Stimulated activated naive B cell treated with anti-CD40 and anti-IgM and Interleukin-4, amounts not matched to agents 10 μg/mL and 1 μg/mL and 100 μg/mL, for 72 hours (primary cell): ENCODE measurements at regions not wholly inside any gene's neighbourhood (a gene's known extent, or its start where the extent isn't known, plus 50 kb on each side); places are given as distances from the start of the nearest gene placed in this dataset.

ENCODE experiments used
- ATAC-seq, 2 donors: fragments of 150-1000 bp; cut with Tn5 transposase; replicated peaks; 2 replicates each; pipeline ENCODE4 v1.10.0; 2021; ENCODE audit warnings: moderate library complexity in 1 of 2
- DNase-seq: peaks from one replicate; pipeline ENCODE4 v3.0.0; 2021
- H3K27ac Mint-ChIP-seq: one replicate; pipeline ENCODE4 v1.8.0; 2022; ENCODE audit warnings: mild to moderate bottlenecking, mixed read lengths
- H3K27me3 Mint-ChIP-seq, 2 donors: one replicate each; pipeline ENCODE4 v1.8.0; 2022; ENCODE audit warnings: mixed read lengths in 2 of 2
- H3K36me3 Mint-ChIP-seq, 2 donors: one replicate each; pipeline ENCODE4 v1.8.0; 2022; ENCODE audit warnings: mixed read lengths in 2 of 2, mild to moderate bottlenecking in 1 of 2
- H3K4me1 Mint-ChIP-seq, 2 donors: one replicate each; pipeline ENCODE4 v1.8.0; 2022; ENCODE audit warnings: mixed read lengths in 2 of 2, mild to moderate bottlenecking in 1 of 2
- H3K4me3 Mint-ChIP-seq, 2 donors: one replicate each; pipeline ENCODE4 v1.8.0; 2022; ENCODE audit warnings: mild to moderate bottlenecking in 2 of 2, mixed read lengths in 2 of 2, moderate library complexity in 1 of 2
- H3K9me3 Mint-ChIP-seq, 2 donors: one replicate each; pipeline ENCODE4 v1.8.0; 2022; ENCODE audit warnings: mixed read lengths in 2 of 2, mild to moderate bottlenecking in 1 of 2

DNA sequence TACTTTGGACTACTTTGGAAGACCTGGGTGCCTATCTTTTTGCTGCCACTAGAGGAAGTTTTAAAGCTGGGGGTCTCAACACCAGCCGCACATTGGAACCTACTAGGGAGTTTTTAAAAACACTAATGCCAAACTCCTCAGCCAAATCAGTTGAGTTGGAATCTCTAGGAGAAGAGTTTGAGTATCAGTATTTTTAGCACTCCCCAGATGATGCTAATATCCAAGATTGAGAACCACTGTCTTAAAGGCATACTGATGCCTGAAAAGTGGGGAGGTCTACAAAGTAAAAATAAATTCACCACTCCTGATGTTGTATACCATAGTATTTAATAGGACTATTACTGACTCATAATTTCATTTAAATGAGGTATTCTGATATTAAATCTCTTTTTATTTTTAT, 62.9 kb upstream of the COL21A1 start:
- Mint-ChIP-seq H3K27ac (no peak overlapping the region), H3K9me3 (peaks cover 0 to 4% of the 10 kb centered on the region in 2 donors), H3K4me1 (no peaks in the 10 kb centered on the region), H3K36me3 (no peaks in the 10 kb centered on the region), H3K27me3 (no peaks in the 10 kb centered on the region), H3K4me3 (no peak overlapping the region)
- DNase-seq (no peak), ATAC-seq (no peak)

DNA sequence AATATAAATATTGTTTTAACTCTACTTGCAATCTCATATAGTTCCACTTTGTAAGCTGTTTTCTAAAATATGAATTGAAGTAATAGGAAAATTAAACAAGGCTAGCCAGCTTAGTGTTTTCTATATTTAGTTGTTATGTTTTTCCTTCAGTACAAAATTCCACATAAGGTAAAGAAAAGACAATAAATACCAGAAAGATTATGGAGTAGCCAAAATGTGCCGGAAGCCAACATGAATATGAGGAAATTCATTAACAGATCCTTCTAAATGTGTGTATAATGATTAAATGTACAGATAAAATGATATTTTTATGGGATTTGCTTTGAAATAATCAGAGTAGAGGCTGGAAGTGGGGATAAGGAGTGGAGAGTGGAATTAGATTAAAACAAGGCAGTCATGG, 52.5 kb upstream of the COL21A1 start:
- Mint-ChIP-seq H3K27me3 (no peaks in the 10 kb centered on the region), H3K36me3 (no peaks in the 10 kb centered on the region), H3K27ac (no peak overlapping the region), H3K4me1 (no peaks in the 10 kb centered on the region), H3K4me3 (no peak overlapping the region), H3K9me3 (no peaks in the 10 kb centered on the region)
- no peak for DNase-seq
- no peak for ATAC-seq

- no peak overlapping the region for H3K4me3 Mint-ChIP-seq
- H3K4me1 Mint-ChIP-seq, result no peaks in the 10 kb centered on the region
- DNase-seq, result no peak
- no peak for ATAC-seq
- no peak overlapping the region for H3K27ac Mint-ChIP-seq
- H3K36me3 Mint-ChIP-seq, result no peaks in the 10 kb centered on the region
- peaks cover 0 to 5% of the 10 kb centered on the region in 2 donors for H3K27me3 Mint-ChIP-seq
- no peaks in the 10 kb centered on the region for H3K9me3 Mint-ChIP-seq
Observed at GRCh38 chr6:56297022-56297989, 49.9 kb upstream of the COL21A1 start.
